GM12878 (cell line): ENCODE measurements at regions not wholly inside any gene's neighbourhood (a gene's known extent, or its start where the extent isn't known, plus 50 kb on each side); places are given as distances from the start of the nearest gene placed in this dataset.

ENCODE experiments used
- ATAC-seq: fragments of 200-7000 bp; cut with Tn5 transposase; 3 replicates; pipeline ENCODE4 v1.9.1; 2020; ENCODE audit warnings: mild to moderate bottlenecking, moderate library complexity
- BruUV-seq: library from RNA; stranded (reverse); fragments of 400-500 nt; replicated peaks from 2 replicates; lab custom pipeline; 2021; lab: Mats Ljungman, UMichigan
- CTCF ChIA-PET: fragments of 300-600 bp; sonication (Branson Sonifier 250); formaldehyde crosslinking; extraction: SDS; loops from one replicate; lab custom pipeline; 2021; ENCODE audit warnings: inconsistent platforms; lab: Yijun Ruan, JAX
- POLR2A ChIA-PET: fragments of 350-600 bp; formaldehyde crosslinking; extraction: SDS; loops from one replicate; lab custom pipeline; 2021; ENCODE audit warnings: inconsistent platforms; lab: Charles Lee
- RAD21 ChIA-PET: fragments of 300-600 bp; sonication (Branson Sonifier 250); formaldehyde crosslinking; loops from one replicate; lab custom pipeline; 2023; ENCODE audit warnings: antibody characterized with exemption; ENCODE audit not compliant: unreplicated experiment; lab: Charles Lee
- SMC1A ChIA-PET: fragments of 300-600 bp; sonication (Branson Sonifier 250); formaldehyde crosslinking; loops from one replicate; lab custom pipeline; 2023; ENCODE audit not compliant: unreplicated experiment, uncharacterized antibody; lab: Charles Lee
- DNase-seq: peaks from one replicate; pipeline ENCODE4 v3.0.0-alpha.2; 2011; ENCODE audit warnings: low read depth, low spot score
- FAIRE-seq: peaks from 3 replicates; lab custom pipeline; 2011; peaks lifted over from hg19 to GRCh38; lab: Jason Lieb, UNC
- H2AFZ ChIP-seq: 2 replicates; pipeline ENCODE4 v1.6.0; 2011; ENCODE audit warnings: low read depth, low read length, control low read depth; ENCODE audit not compliant: control insufficient read depth
- H3K27ac ChIP-seq: 2 replicates; pipeline ENCODE4 v1.5.1; 2011; ENCODE audit warnings: control low read depth; ENCODE audit not compliant: control insufficient read depth, insufficient read depth
- H3K27me3 ChIP-seq, 2 experiments: replicated peaks in 1 of 2; 2 replicates each; pipeline versions ENCODE4 v1.6.0 to v1.6.1; 2011; ENCODE audit warnings: low read length in 1 of 2; ENCODE audit not compliant: control insufficient read depth in 2 of 2, insufficient read depth in 2 of 2
- H3K36me3 ChIP-seq, 2 experiments: 2 replicates each; pipeline ENCODE4 v1.5.1; 2011; ENCODE audit warnings: low read length in 1 of 2; ENCODE audit not compliant: control insufficient read depth in 2 of 2, insufficient read depth in 2 of 2
- H3K4me1 ChIP-seq: 2 replicates; pipeline ENCODE4 v1.6.1; 2011; ENCODE audit warnings: mild to moderate bottlenecking, low read length, moderate library complexity, mixed read lengths; ENCODE audit not compliant: control insufficient read depth, insufficient read depth
- H3K4me2 ChIP-seq: 2 replicates; pipeline ENCODE4 v1.6.0; 2011; ENCODE audit warnings: control low read depth; ENCODE audit not compliant: control insufficient read depth, insufficient read depth
- H3K4me3 ChIP-seq: fragments of 200-600 bp; sonication (generic); 2 replicates; pipeline ENCODE4 v1.5.1; 2016
- H3K79me2 ChIP-seq: 2 replicates; pipeline ENCODE4 v1.6.0; 2011; ENCODE audit warnings: low read length; ENCODE audit not compliant: control insufficient read depth, insufficient read depth
- H3K9ac ChIP-seq: 2 replicates; pipeline ENCODE4 v1.8.0; 2011; ENCODE audit warnings: low read length, control low read depth, mixed read lengths; ENCODE audit not compliant: control insufficient read depth, insufficient read depth
- H3K9me3 ChIP-seq: replicated peaks from 3 replicates; pipeline ENCODE4 v1.5.1; 2011; ENCODE audit warnings: mild to moderate bottlenecking, low read length; ENCODE audit not compliant: control insufficient read depth, insufficient read depth
- H4K20me1 ChIP-seq: 2 replicates; pipeline ENCODE4 v1.6.0; 2011; ENCODE audit not compliant: control insufficient read depth, insufficient read depth
- BCLAF1 ChIP-seq: fragments of 450-650 bp; IDR thresholded peaks from 2 replicates; pipeline ENCODE4 v1.6.1; 2017; ENCODE audit warnings: antibody characterized with exemption, mild to moderate bottlenecking, moderate library complexity
- CBX3 ChIP-seq: fragments of 200-600 bp; sonication (generic); IDR thresholded peaks from 2 replicates; pipeline ENCODE4 v1.6.1; 2016; ENCODE audit warnings: low read depth, borderline replicate concordance
- DPF2 ChIP-seq: fragments of 450-650 bp; IDR thresholded peaks from 2 replicates; pipeline ENCODE4 v1.6.1; 2017; ENCODE audit warnings: mild to moderate bottlenecking
- FOXK2 ChIP-seq: fragments of 450-650 bp; IDR thresholded peaks from 2 replicates; pipeline ENCODE4 v1.6.1; 2017; ENCODE audit warnings: mild to moderate bottlenecking, moderate library complexity
- HDAC2 ChIP-seq: fragments of 200-600 bp; sonication (generic); IDR thresholded peaks from 2 replicates; pipeline ENCODE4 v1.6.1; 2017
- IRF4 ChIP-seq: IDR thresholded peaks from 2 replicates; pipeline ENCODE4 v1.6.1; 2011; ENCODE audit warnings: low read depth, low read length
- NRF1 ChIP-seq: conservative IDR thresholded peaks from 2 replicates; pipeline ENCODE4 v1.6.1; 2011; ENCODE audit warnings: mild to moderate bottlenecking, low read depth, low read length, improper control_type of control experiment
- PAX8 ChIP-seq: fragments of 450-650 bp; IDR thresholded peaks from 2 replicates; pipeline ENCODE4 v1.6.1; 2017; ENCODE audit warnings: mild to moderate bottlenecking, moderate library complexity
- SP1 ChIP-seq: IDR thresholded peaks from one replicate; pipeline ENCODE4 v1.6.1; 2011; ENCODE audit warnings: low read depth, low read length
- SREBF2 ChIP-seq: IDR thresholded peaks from 2 replicates; pipeline ENCODE4 v1.6.1; 2012; ENCODE audit warnings: mild to moderate bottlenecking, low read length
- TCF12 ChIP-seq: IDR thresholded peaks from 2 replicates; pipeline ENCODE4 v1.6.1; 2011; ENCODE audit warnings: low read depth, mild to moderate bottlenecking, low read length
- YBX1 ChIP-seq: fragments of 450-650 bp; IDR thresholded peaks from 2 replicates; pipeline ENCODE4 v1.6.1; 2016; ENCODE audit warnings: antibody characterized with exemption
- YY1 ChIP-seq: IDR thresholded peaks from 2 replicates; pipeline ENCODE4 v1.6.1; 2011; ENCODE audit warnings: low read depth, mild to moderate bottlenecking, low read length
- ZNF24 ChIP-seq: fragments of 450-650 bp; IDR thresholded peaks from 2 replicates; pipeline ENCODE4 v1.6.1; 2017; ENCODE audit warnings: antibody characterized with exemption, mild to moderate bottlenecking
- ZSCAN29 ChIP-seq: fragments of 450-650 bp; IDR thresholded peaks from 2 replicates; pipeline ENCODE4 v1.6.1; 2017; ENCODE audit warnings: mild to moderate bottlenecking, moderate library complexity
- ZZZ3 ChIP-seq: IDR thresholded peaks from 2 replicates; pipeline ENCODE4 v1.6.1; 2011; ENCODE audit warnings: low read depth; ENCODE audit not compliant: control insufficient read depth, insufficient read length
- WGBS: methylation state at CpG from one replicate; pipeline ENCODE4 v1.1.6; 2016; ENCODE audit warnings: low lambda C conversion rate; ENCODE audit not compliant: insufficient replicate concordance, insufficient coverage; ENCODE audit errors: missing lambda C conversion rate; 5-methylcytosine and 5-hydroxymethylcytosine counted together
- in situ Hi-C: fragments of 300-500 bp; cut with MboI; formaldehyde crosslinking; loops from 9 replicates; pipeline ENCODE4 v1.14.3; 2018; ENCODE audit warnings: mixed read lengths
- intact Hi-C: fragments of 100-400 bp; cut with micrococcal nuclease; formaldehyde crosslinking; loops from one replicate; pipeline ENCODE4 v1.14.2; 2022; ENCODE audit not compliant: unreplicated experiment
- TF ChIP-seq, protein P1 (sequence below): IDR thresholded peaks from 2 replicates; pipeline ENCODE4 v1.6.1; 2011; ENCODE audit warnings: borderline replicate concordance, low read depth, mild to moderate bottlenecking, moderate library complexity, mixed read lengths, low read length; ENCODE audit not compliant: insufficient read depth; ENCODE audit errors: extremely low read length
- TF ChIP-seq, protein P2 (sequence below): fragments of 450-650 bp; formaldehyde crosslinking; IDR thresholded peaks from 2 replicates; pipeline ENCODE4 v1.5.0; 2022; ENCODE audit warnings: mild to moderate bottlenecking, missing genetic modification characterization
- TF ChIP-seq, protein P3 (sequence below): IDR thresholded peaks from 2 replicates; pipeline ENCODE4 v1.6.1; 2011; ENCODE audit warnings: mild to moderate bottlenecking, low read depth, low read length, moderate library complexity; ENCODE audit not compliant: insufficient replicate concordance

DNA sequence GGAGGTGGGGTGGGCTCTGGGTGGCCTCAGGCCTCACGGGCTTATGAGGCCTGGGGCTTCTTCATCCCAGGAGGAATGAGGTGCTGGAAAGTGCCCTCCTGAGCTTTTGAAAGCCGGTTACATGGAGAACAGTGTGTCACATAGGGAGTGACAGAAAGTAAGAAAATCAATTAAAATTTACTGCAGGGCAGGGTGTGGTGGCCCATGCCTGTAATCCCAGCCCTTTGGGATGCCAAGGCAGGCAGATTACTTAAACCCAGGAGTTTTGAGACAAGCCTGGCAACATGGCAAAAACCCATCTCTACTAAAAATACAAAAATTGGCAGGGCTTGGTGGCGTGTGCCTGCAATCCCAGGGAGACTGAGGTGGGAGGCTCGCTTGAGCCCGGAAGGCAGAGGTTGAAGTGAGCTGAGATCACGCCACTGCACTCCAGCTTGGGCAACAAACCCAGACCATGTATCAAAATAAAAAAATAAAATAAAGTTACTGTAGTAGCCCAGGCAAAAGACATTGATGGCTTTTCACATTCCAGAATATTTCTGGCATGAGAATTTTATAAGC is 125.8 kb upstream of the DAPK1 start:
- ChIA-PET CTCF (no interaction called here), POLR2A (no interaction called here), RAD21 (no interaction called here), SMC1A (interaction anchor here (1.2 kb wide), 1 partner anchor 283 kb away, joined by 3 read pairs; no protein-coding TSS in a partner anchor)
- WGBS: 56% methylated on average over 6 of the region's 6 CpGs
- Histone ChIP-seq H3K4me1 (peaks cover 5% of the 10 kb centered on the region), H3K79me2 (no peaks in the 10 kb centered on the region), H3K9me3 (no peaks in the 10 kb centered on the region), H3K27me3 (no peaks in the 10 kb centered on the region), H3K27ac (no peak overlapping the region), H3K36me3 (no peaks in the 10 kb centered on the region), H2AFZ (no peak overlapping the region), H3K4me2 (no peak overlapping the region), H3K9ac (no peak overlapping the region), H4K20me1 (no peaks in the 10 kb centered on the region), H3K4me3 (no peak overlapping the region)
- in situ Hi-C loops: no loop called here
- no peak for ATAC-seq
- DNase-seq: no peak
- intact Hi-C loops: no loop called here
- no peak for FAIRE-seq
- TF ChIP-seq HDAC2: no peak
- no peak for TF ChIP-seq YBX1
- no peak for TF ChIP-seq ZZZ3
- TF ChIP-seq TCF12: no peak
- TF ChIP-seq CBX3: no peak
- no peak for TF ChIP-seq SREBF2
- TF ChIP-seq DPF2: no peak
- TF ChIP-seq YY1: no peak
- TF ChIP-seq, protein P1, sequence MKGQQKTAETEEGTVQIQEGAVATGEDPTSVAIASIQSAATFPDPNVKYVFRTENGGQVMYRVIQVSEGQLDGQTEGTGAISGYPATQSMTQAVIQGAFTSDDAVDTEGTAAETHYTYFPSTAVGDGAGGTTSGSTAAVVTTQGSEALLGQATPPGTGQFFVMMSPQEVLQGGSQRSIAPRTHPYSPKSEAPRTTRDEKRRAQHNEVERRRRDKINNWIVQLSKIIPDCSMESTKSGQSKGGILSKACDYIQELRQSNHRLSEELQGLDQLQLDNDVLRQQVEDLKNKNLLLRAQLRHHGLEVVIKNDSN: no peak
- TF ChIP-seq NRF1: no peak
- no peak for TF ChIP-seq SP1
- TF ChIP-seq PAX8: no peak
- no peak for TF ChIP-seq ZSCAN29
- TF ChIP-seq FOXK2: no peak
- no peak for TF ChIP-seq BCLAF1
- TF ChIP-seq, protein P2, sequence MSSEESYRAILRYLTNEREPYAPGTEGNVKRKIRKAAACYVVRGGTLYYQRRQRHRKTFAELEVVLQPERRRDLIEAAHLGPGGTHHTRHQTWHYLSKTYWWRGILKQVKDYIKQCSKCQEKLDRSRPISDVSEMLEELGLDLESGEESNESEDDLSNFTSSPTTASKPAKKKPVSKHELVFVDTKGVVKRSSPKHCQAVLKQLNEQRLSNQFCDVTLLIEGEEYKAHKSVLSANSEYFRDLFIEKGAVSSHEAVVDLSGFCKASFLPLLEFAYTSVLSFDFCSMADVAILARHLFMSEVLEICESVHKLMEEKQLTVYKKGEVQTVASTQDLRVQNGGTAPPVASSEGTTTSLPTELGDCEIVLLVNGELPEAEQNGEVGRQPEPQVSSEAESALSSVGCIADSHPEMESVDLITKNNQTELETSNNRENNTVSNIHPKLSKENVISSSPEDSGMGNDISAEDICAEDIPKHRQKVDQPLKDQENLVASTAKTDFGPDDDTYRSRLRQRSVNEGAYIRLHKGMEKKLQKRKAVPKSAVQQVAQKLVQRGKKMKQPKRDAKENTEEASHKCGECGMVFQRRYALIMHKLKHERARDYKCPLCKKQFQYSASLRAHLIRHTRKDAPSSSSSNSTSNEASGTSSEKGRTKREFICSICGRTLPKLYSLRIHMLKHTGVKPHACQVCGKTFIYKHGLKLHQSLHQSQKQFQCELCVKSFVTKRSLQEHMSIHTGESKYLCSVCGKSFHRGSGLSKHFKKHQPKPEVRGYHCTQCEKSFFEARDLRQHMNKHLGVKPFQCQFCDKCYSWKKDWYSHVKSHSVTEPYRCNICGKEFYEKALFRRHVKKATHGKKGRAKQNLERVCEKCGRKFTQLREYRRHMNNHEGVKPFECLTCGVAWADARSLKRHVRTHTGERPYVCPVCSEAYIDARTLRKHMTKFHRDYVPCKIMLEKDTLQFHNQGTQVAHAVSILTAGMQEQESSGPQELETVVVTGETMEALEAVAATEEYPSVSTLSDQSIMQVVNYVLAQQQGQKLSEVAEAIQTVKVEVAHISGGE (CRISPR knock-in tag): no peak
- no peak for TF ChIP-seq ZNF24
- TF ChIP-seq, protein P3, sequence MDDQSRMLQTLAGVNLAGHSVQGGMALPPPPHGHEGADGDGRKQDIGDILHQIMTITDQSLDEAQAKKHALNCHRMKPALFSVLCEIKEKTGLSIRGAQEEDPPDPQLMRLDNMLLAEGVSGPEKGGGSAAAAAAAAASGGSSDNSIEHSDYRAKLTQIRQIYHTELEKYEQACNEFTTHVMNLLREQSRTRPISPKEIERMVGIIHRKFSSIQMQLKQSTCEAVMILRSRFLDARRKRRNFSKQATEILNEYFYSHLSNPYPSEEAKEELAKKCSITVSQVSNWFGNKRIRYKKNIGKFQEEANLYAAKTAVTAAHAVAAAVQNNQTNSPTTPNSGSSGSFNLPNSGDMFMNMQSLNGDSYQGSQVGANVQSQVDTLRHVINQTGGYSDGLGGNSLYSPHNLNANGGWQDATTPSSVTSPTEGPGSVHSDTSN: no peak
- TF ChIP-seq IRF4: no peak
- no TSS peak for BruUV-seq
